PC-3 (cell line): ENCODE measurements at regions not wholly inside any gene's neighbourhood (a gene's known extent, or its start where the extent isn't known, plus 50 kb on each side); places are given as distances from the start of the nearest gene placed in this dataset.

ENCODE experiments used
- ATAC-seq: fragments of 200-7000 bp; cut with Tn5 transposase; 2 replicates; pipeline ENCODE4 v1.9.1; 2020; ENCODE audit warnings: mild to moderate bottlenecking, moderate library complexity
- BruUV-seq: library from RNA; stranded (reverse); fragments of 400-500 nt; replicated peaks from 2 replicates; lab custom pipeline; 2021; lab: Mats Ljungman, UMichigan
- CTCF ChIA-PET: fragments of 300-600 bp; sonication (Branson Sonifier 250); formaldehyde crosslinking; loops from one replicate; lab custom pipeline; 2022; ENCODE audit warnings: antibody characterized with exemption; lab: Charles Lee
- POLR2A ChIA-PET: fragments of 300-600 bp; sonication (Branson Sonifier 250); formaldehyde crosslinking; loops from one replicate; lab custom pipeline; 2022; ENCODE audit warnings: antibody characterized with exemption; ENCODE audit not compliant: unreplicated experiment; lab: Charles Lee
- DNase-seq: peaks from one replicate; pipeline ENCODE4 v3.0.0-alpha.2; 2015
- H2AFZ ChIP-seq: fragments of 300-600 bp; sonication (generic); 2 replicates; pipeline ENCODE4 v1.6.0; 2016; ENCODE audit warnings: antibody characterized with exemption, low read length
- H3F3A ChIP-seq: fragments of 300-600 bp; sonication (generic); one replicate; pipeline ENCODE4 v1.6.0; 2017; ENCODE audit warnings: antibody characterized with exemption, low read length, control low read depth, mild to moderate bottlenecking; ENCODE audit not compliant: unreplicated experiment
- H3K27ac ChIP-seq: fragments of 300-600 bp; sonication (generic); 2 replicates; pipeline ENCODE4 v1.5.1; 2016; ENCODE audit warnings: mild to moderate bottlenecking, low read length
- H3K27me3 ChIP-seq: fragments of 300-600 bp; sonication (generic); 2 replicates; pipeline ENCODE4 v1.6.1; 2016; ENCODE audit warnings: low read length, mixed read lengths
- H3K36me3 ChIP-seq: fragments of 300-600 bp; sonication (generic); 2 replicates; pipeline ENCODE4 v1.6.1; 2016; ENCODE audit warnings: low read depth, mixed run types, low read length, mixed read lengths
- H3K4me1 ChIP-seq: fragments of 300-600 bp; sonication (generic); 2 replicates; pipeline ENCODE4 v1.5.1; 2016; ENCODE audit warnings: low read length; ENCODE audit not compliant: insufficient read depth
- H3K4me2 ChIP-seq: fragments of 300-600 bp; sonication (generic); 2 replicates; pipeline ENCODE4 v1.6.0; 2016; ENCODE audit warnings: low read length
- H3K4me3 ChIP-seq: fragments of 300-600 bp; sonication (generic); 2 replicates; pipeline ENCODE4 v1.5.1; 2016; ENCODE audit warnings: mild to moderate bottlenecking, low read length, mixed read lengths
- H3K79me2 ChIP-seq: fragments of 300-600 bp; sonication (generic); 2 replicates; pipeline ENCODE4 v1.6.1; 2017; ENCODE audit warnings: low read length, mixed read lengths
- H3K9ac ChIP-seq: fragments of 300-600 bp; sonication (generic); 2 replicates; pipeline ENCODE4 v1.6.0; 2016; ENCODE audit warnings: mild to moderate bottlenecking, low read length
- H3K9me2 ChIP-seq: fragments of 300-600 bp; sonication (generic); replicated peaks from 2 replicates; pipeline ENCODE4 v1.6.1; 2016; ENCODE audit warnings: mixed run types, low read length, mixed read lengths
- H3K9me3 ChIP-seq: fragments of 300-600 bp; sonication (generic); 2 replicates; pipeline ENCODE4 v1.6.1; 2016; ENCODE audit warnings: low read length, mixed read lengths
- H4K20me1 ChIP-seq: fragments of 300-600 bp; sonication (generic); 2 replicates; pipeline ENCODE4 v1.6.1; 2016; ENCODE audit warnings: low read length, mixed read lengths
- CTCF ChIP-seq: fragments of 300-600 bp; sonication (generic); conservative IDR thresholded peaks from 2 replicates; pipeline ENCODE4 v1.5.1; 2017; ENCODE audit warnings: antibody characterized with exemption, low read depth, mild to moderate bottlenecking, low read length
- EZH2 ChIP-seq: fragments of 300-600 bp; sonication (generic); IDR thresholded peaks from one replicate; pipeline ENCODE4 v1.6.1; 2017; ENCODE audit warnings: antibody characterized with exemption, mild to moderate bottlenecking, low read length; ENCODE audit not compliant: unreplicated experiment
- EZH2phosphoT487 ChIP-seq: fragments of 300-600 bp; sonication (generic); IDR thresholded peaks from 2 replicates; pipeline ENCODE4 v1.6.1; 2018; ENCODE audit warnings: mild to moderate bottlenecking, antibody characterized with exemption, low read length, borderline replicate concordance
- intact Hi-C: fragments of 100-400 bp; cut with micrococcal nuclease; formaldehyde crosslinking; loops from 2 replicates; pipeline ENCODE4 v1.9.0; 2023

DNA sequence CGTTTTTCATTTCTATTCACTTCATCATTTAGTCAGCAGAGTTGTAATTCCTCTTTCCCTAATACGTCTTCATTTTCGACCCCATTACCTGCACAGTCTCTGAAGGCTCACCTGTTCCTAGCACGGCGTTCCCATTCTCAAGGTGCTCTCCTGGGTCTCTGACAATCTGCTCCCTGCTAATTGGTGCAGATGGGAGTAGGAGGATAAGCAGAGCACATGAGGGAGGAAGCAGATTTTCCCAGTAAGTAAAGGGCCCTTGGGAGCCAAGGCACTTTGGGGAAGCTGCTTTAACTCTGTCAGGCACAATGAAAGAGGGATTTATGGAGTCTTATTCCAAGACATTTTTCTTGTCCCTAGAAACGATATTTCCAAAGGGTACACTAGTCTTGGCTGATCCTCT, 466.4 kb downstream of the STIM2 start:
- ATAC-seq (no peak), DNase-seq (no peak)
- Histone ChIP-seq H3K27me3 (no peaks in the 10 kb centered on the region), H3K79me2 (no peaks in the 10 kb centered on the region), H3K9me3 (no peaks in the 10 kb centered on the region), H3K36me3 (no peaks in the 10 kb centered on the region), H3F3A (no peaks in the 10 kb centered on the region), H3K4me1 (no peaks in the 10 kb centered on the region), H3K27ac (no peak overlapping the region), H3K9ac (no peak overlapping the region), H2AFZ (no peak overlapping the region), H3K4me2 (no peak overlapping the region), H4K20me1 (no peaks in the 10 kb centered on the region), H3K9me2 (no peaks in the 10 kb centered on the region), H3K4me3 (no peak overlapping the region)
- POLR2A ChIA-PET: no interaction called here
- TF ChIP-seq CTCF (no peak), EZH2phosphoT487 (no peak), EZH2 (no peak)
- BruUV-seq: no TSS peak
- CTCF ChIA-PET: no interaction called here
- intact Hi-C loops: no loop called here

DNA sequence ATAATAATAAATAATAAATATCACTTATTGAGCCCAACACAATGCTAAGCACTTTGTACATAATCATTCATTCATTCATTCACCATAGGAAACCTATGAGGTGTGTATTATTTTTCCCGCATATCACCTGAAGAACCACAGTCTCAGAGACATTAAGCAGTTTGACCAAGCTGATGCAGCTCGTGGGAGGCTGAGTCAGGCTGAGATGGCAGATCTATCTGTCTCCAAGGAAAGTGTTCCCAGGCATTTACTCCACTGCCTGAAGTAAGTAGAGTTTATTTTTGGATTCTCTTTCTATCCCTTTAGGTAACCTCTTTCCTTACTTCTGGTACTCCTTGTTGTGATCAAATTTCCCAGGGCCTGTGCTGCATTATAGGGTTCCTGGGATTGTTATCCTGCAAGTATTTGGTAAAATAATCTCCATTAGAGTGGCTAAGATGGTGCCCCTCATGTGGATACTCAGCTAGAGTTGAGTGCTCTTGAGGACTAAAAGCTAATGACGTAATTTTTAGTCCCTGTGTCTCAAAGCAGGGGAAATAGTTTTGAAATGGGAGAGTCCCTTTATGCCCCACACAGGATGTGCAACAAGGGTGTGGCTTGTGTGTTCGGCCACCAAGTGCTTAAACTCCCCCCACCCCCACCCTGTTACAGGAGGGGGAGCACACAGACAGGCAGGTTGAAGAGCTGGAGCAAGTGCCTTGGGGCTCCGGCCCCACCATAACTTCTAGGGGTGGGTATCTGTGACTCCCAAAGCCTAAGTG, 467.0 kb downstream of the STIM2 start:
- Histone ChIP-seq H3F3A (no peaks in the 10 kb centered on the region), H3K79me2 (no peaks in the 10 kb centered on the region), H3K27ac (no peak overlapping the region), H3K9ac (no peak overlapping the region), H4K20me1 (no peaks in the 10 kb centered on the region), H3K27me3 (no peaks in the 10 kb centered on the region), H3K9me2 (no peaks in the 10 kb centered on the region), H3K4me2 (no peak overlapping the region), H3K9me3 (no peaks in the 10 kb centered on the region), H2AFZ (no peak overlapping the region), H3K36me3 (no peaks in the 10 kb centered on the region), H3K4me1 (no peaks in the 10 kb centered on the region), H3K4me3 (no peak overlapping the region)
- CTCF ChIA-PET: no interaction called here
- BruUV-seq: no TSS peak
- POLR2A ChIA-PET: no interaction called here
- TF ChIP-seq EZH2phosphoT487: no peak
- TF ChIP-seq CTCF: no peak
- no peak for TF ChIP-seq EZH2
- ATAC-seq (no peak), DNase-seq (no peak)
- intact Hi-C loops: no loop called here

GRCh38 chr4:27338530-27338929, 477.9 kb downstream of the STIM2 start:
- BruUV-seq: no TSS peak
- Histone ChIP-seq H3K9me2 (no peaks in the 10 kb centered on the region), H3K4me2 (no peak overlapping the region), H3K27me3 (no peaks in the 10 kb centered on the region), H3K36me3 (no peaks in the 10 kb centered on the region), H3F3A (no peaks in the 10 kb centered on the region), H3K9me3 (no peaks in the 10 kb centered on the region), H3K4me3 (no peak overlapping the region), H3K79me2 (no peaks in the 10 kb centered on the region), H4K20me1 (no peaks in the 10 kb centered on the region), H3K9ac (no peak overlapping the region), H2AFZ (no peak overlapping the region), H3K4me1 (no peaks in the 10 kb centered on the region), H3K27ac (no peak overlapping the region)
- ChIA-PET POLR2A (no interaction called here), CTCF (no interaction called here)
- TF ChIP-seq CTCF (no peak), EZH2 (no peak), EZH2phosphoT487 (no peak)
- DNase-seq (no peak), ATAC-seq (no peak)
- intact Hi-C loops: no loop called here
